Vagina (tissue), 2 donors: ENCODE measurements at regions not wholly inside any gene's neighbourhood (a gene's known extent, or its start where the extent isn't known, plus 50 kb on each side); places are given as distances from the start of the nearest gene placed in this dataset.

ENCODE experiments used
- CTCF ChIP-seq, 3 experiments: fragments of 450-650 bp in 2 of 3; fragments of 200-600 bp in 1 of 3; sonication (generic) in 1 of 3; IDR thresholded peaks; one replicate each; pipeline ENCODE4 v1.5.1; 2017 to 2019; ENCODE audit warnings: antibody characterized with exemption in 3 of 3, mild to moderate bottlenecking in 2 of 3, moderate library complexity in 2 of 3
- POLR2A ChIP-seq, 2 donors: fragments of 450-650 bp; IDR thresholded peaks; one replicate each; pipeline ENCODE4 v1.6.1; 2017; ENCODE audit warnings: antibody characterized with exemption in 2 of 2, mild to moderate bottlenecking in 2 of 2, moderate library complexity in 2 of 2

GRCh38 chr11:7143908-7144307, 55.1 kb downstream of the RBMXL2 start:
- TF ChIP-seq POLR2A (IDR thresholded peaks at IDR 0.05) (no peak), CTCF (IDR thresholded peaks at IDR 0.05) (peak in 1 of 3 experiments; percentile 16)
